ENCODE measurements at regions not wholly inside any gene's neighbourhood (a gene's known extent, or its start where the extent isn't known, plus 50 kb on each side); places are given as distances from the start of the nearest gene placed in this dataset.

DNA sequence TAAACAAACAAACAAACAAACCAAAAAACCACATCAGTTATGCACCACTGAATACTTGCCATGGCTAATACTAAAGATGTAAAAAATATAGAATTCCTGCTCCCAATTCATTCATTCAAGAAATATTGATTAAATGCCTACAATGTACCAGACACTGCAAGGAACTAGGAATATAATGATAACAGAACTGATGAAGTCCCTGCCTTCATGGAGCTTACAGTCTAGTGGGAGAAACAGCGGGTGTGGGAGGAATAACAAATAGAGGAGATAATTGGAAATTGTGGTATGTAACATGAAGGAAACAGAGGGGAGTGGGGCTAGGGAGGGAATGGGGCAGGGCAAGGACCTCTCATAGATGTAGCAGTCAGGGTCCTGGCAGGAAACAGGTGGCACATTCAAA, 58.6 kb upstream of the NBL1 start:
- TF ChIP-seq CTCF (IDR thresholded peaks at IDR 0.05) (no peak), POLR2A (IDR thresholded peaks at IDR 0.05) (no peak)

Measured in esophagus squamous epithelium (tissue), 4 donors.